ENCODE measurements at regions not wholly inside any gene's neighbourhood (a gene's known extent, or its start where the extent isn't known, plus 50 kb on each side); places are given as distances from the start of the nearest gene placed in this dataset.

DNA sequence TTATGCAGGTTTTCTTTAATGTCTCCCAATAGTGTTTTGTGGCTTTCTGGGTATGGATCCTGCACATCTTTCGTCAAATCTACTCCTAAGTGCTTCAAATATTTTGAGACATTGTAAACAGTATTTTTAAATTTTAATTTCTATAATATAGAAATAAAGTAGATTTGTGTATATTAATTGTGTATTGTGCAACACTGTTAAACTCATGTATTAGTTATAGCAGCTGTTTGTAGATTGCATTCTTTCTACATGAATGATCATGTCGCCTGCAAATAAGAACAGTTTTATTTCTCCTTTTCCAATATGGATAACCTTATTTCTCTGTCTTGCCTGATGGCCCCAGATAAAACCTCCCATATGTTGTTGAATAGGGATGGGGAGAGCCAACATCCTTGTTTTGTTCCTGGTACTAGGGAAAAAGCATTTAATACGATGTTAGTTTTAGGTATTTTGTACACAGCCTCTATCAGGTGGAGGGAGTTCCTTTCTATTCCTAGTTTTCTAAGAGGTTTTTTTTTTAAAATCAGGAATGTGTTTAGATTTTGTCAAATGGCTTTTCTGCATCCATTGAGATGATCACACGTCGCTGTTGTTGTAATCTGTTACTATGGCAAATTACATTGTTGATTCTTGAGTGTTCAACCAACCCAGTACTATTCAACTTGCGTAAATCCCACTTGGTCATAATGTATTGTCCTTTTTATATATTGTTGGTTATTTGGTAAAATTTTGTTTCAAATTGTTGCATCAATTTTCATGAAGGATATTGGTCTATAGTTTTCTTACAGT is 71.1 kb upstream of the DGKG start:
- no peaks in the 10 kb centered on the region for H3K9me3 ChIP-seq
- DNase-seq = no peak
- H3K27me3 ChIP-seq (ENCODE audit: low read depth) = no peaks in the 10 kb centered on the region
- H3K4me3 ChIP-seq = no peak overlapping the region
- H3K4me1 ChIP-seq = no peaks in the 10 kb centered on the region
- H3K27ac ChIP-seq = no peak overlapping the region
- intact Hi-C loops (cut with DNase I) = no loop called here
- H3K36me3 ChIP-seq = no peaks in the 10 kb centered on the region
- TF ChIP-seq, protein P1, sequence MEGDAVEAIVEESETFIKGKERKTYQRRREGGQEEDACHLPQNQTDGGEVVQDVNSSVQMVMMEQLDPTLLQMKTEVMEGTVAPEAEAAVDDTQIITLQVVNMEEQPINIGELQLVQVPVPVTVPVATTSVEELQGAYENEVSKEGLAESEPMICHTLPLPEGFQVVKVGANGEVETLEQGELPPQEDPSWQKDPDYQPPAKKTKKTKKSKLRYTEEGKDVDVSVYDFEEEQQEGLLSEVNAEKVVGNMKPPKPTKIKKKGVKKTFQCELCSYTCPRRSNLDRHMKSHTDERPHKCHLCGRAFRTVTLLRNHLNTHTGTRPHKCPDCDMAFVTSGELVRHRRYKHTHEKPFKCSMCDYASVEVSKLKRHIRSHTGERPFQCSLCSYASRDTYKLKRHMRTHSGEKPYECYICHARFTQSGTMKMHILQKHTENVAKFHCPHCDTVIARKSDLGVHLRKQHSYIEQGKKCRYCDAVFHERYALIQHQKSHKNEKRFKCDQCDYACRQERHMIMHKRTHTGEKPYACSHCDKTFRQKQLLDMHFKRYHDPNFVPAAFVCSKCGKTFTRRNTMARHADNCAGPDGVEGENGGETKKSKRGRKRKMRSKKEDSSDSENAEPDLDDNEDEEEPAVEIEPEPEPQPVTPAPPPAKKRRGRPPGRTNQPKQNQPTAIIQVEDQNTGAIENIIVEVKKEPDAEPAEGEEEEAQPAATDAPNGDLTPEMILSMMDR (IDR thresholded peaks at IDR 0.05) = no peak
- no peak for ATAC-seq

DNA sequence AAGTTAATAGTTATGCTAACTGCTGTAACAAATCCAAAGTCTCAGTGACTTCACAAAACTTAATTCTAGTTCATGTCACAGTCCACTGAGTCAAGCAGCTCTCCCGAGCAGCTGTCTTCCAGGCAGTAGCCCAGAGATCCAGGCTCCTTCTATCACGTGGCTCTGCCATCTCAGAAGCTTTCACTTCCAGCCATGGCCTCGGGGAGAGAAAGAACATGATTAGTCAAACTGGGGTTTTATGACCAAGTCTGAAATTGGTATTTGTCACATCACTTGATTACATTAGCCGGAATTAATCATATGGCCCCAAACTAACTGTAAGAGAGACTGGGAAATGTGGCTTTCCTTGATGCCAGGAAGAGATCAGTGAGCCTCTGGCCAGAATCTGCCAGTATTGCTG is 70.2 kb upstream of the DGKG start:
- no peaks in the 10 kb centered on the region for H3K36me3 ChIP-seq

DNA sequence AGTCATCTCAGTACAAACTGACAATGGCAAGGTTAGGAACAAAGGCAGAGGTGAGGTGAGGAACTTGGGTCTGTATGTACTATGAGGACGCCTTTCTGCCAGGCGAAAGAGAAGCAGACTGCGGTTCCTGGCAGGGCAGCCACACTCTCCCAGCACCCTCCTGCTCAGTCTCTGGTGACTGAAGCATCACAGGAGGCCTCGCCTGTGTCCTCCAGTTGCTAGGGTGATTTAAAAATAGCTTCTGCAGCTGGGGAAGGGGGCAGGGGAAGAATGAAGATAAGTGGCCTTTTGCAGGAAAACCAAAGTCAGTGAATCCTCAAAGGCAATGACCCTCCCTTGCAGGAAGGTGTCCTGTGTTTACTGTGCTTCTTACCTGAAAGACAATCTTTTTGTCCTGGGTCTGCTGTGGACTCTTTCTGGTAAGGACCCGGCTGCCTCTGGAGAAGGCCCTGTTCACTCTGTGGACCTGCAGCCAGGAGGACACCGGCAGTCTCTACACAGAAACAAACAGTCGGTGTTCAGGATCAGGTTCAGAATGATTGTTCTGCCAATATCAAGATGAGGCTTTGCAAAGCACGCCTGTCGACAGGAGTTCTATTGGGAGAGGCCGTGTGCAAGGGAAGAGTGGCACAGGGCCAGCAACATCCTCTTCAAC is 65.7 kb upstream of the DGKG start:
- H3K4me3 ChIP-seq = no peak overlapping the region
- TF ChIP-seq, protein P1 (IDR thresholded peaks at IDR 0.05) = no peak
- no peak for ATAC-seq
- no peak for DNase-seq
- intact Hi-C loops (cut with DNase I) = no loop called here
- H3K9me3 ChIP-seq = no peaks in the 10 kb centered on the region
- H3K36me3 ChIP-seq = no peaks in the 10 kb centered on the region
- H3K4me1 ChIP-seq = no peaks in the 10 kb centered on the region
- no peak overlapping the region for H3K27ac ChIP-seq
- H3K27me3 ChIP-seq (ENCODE audit: low read depth) = no peaks in the 10 kb centered on the region

More for the DNA sequence above, 70.2 kb upstream of the DGKG start:
- DNase-seq (no peak), ATAC-seq (no peak)
- Histone ChIP-seq H3K9me3 (no peaks in the 10 kb centered on the region), H3K27me3 (ENCODE audit: low read depth) (no peaks in the 10 kb centered on the region), H3K27ac (no peak overlapping the region), H3K4me1 (no peaks in the 10 kb centered on the region), H3K4me3 (no peak overlapping the region)
- intact Hi-C loops (cut with DNase I) = no loop called here
- TF ChIP-seq, protein P1 (IDR thresholded peaks at IDR 0.05) = no peak

DNA sequence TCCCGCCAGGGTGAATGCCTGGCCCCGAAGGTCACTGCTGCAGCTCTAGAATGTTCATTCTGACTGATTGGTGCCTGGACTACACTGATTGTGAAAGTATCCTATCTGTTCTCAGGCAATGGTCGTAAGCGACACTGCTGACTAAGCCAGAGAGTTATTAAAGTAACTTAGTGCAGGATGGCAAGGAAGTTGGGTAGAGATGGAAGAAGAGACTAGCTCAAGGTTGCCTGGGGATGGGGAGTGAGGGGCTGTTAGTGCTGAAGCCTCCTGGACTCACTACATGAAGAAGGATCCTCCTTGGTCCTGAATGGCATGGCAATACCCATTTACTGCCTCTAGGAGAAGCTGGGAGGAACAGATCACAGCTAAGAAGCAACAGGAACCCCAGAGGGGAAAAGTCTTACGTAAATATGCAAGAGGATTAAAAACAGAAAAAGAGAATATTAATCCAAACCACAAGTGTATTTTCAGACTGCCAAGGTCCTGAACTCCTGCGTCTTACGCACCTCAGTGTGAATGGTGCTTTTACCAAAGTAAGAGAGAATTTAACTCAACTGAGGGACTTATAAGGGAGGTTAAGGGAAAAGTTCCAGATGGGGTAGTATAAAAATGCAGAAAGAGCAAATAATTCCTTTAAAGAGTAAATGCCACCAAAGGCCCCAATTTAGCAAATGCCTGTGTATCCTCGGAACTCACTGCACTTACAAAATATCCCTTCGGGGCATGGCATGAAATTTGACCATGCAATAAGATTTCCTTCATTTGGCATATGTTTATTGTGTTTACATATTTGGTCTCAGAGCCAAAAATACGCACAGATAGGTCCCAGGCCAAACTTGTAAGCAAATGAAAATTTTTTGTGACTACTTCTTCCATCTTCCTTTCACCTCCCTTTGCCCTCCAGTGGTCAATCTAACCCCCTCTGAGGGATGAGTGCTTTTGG is 64.0 kb upstream of the DGKG start:
- H3K27ac ChIP-seq = no peak overlapping the region
- ATAC-seq (no peak), DNase-seq (no peak)
- H3K27me3 ChIP-seq (ENCODE audit: low read depth) = no peaks in the 10 kb centered on the region
- H3K4me1 ChIP-seq = no peaks in the 10 kb centered on the region
- no peak overlapping the region for H3K4me3 ChIP-seq
- H3K9me3 ChIP-seq = no peaks in the 10 kb centered on the region
- TF ChIP-seq, protein P1 (IDR thresholded peaks at IDR 0.05) = peak; percentile 18
- H3K36me3 ChIP-seq = no peaks in the 10 kb centered on the region
- intact Hi-C loops (cut with DNase I) = no loop called here

DNA sequence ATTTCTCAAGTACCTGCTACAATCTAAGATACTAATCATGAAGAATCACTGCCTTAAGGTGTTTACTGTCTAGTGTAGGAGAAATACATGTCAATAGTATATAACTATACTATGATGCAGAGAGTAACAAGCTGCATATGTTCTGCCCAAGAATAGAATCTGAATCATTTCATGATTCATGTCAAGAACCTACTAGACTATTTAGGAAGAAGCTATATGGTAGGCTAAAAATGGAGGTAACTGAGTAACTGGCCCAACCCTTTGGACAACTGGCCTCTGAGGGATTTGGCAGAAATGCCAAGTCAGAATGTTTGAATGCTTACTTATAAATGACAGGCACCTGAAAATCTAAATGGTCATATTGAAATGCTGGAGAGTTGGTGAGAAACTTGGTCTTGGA is 59.9 kb upstream of the DGKG start:
- no peak overlapping the region for H3K27ac ChIP-seq
- TF ChIP-seq, protein P1 (IDR thresholded peaks at IDR 0.05) = no peak
- no peaks in the 10 kb centered on the region for H3K4me1 ChIP-seq
- ATAC-seq = no peak
- no peaks in the 10 kb centered on the region for H3K36me3 ChIP-seq
- no peaks in the 10 kb centered on the region for H3K9me3 ChIP-seq
- no peak for DNase-seq
- intact Hi-C loops (cut with DNase I) = no loop called here
- no peaks in the 10 kb centered on the region for H3K27me3 ChIP-seq (ENCODE audit: low read depth)
- no peak overlapping the region for H3K4me3 ChIP-seq
